Vagina (tissue), 2 donors: ENCODE measurements at regions not wholly inside any gene's neighbourhood (a gene's known extent, or its start where the extent isn't known, plus 50 kb on each side); places are given as distances from the start of the nearest gene placed in this dataset.

Experiments used
- POLR2A ChIP-seq, 2 donors: fragments of 450-650 bp; IDR thresholded peaks; one replicate each; pipeline ENCODE4 v1.6.1; 2017; ENCODE audit warnings: antibody characterized with exemption in 2 of 2, mild to moderate bottlenecking in 2 of 2, moderate library complexity in 2 of 2
- TF ChIP-seq, protein P1 (sequence below), 3 experiments: fragments of 450-650 bp in 2 of 3; fragments of 200-600 bp in 1 of 3; sonication (generic) in 1 of 3; IDR thresholded peaks; one replicate each; pipeline ENCODE4 v1.5.1; 2017 to 2019; ENCODE audit warnings: antibody characterized with exemption in 3 of 3, mild to moderate bottlenecking in 2 of 3, moderate library complexity in 2 of 3

DNA sequence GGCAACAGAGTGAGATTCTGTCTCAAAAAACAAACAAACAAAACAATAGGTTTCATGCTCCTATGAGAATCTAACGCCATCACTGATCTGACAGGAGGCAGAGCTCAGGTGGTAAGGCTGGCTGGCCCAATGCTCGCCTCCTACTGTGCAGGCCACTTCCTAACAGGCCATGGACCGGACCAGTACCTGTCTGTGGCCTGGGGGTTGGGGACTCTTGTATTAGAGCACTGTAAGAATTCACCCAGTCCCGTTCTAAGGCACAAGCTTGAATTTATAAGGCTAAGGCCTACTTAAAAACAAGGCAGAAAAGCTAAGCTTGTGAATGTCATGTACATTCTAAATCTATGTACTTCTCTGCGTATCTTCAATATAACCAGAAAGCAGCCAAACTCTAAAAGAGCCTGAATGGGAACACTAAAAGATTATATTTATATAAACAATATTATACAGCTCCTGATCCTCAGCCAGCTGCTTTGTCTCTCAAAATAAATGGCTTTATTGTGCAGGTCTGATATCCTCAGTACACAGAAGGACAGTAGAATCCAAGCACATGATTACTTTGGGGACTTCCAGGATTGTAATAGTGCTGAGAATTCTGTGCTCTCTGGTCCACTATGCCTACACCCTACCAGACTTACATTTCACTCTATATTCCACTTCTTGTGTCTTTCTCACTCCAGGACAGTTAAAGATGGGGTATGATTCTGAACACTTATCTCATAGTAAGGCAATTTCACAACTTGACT lies 64.5 kb upstream of the DST start:
- TF ChIP-seq, protein P1, sequence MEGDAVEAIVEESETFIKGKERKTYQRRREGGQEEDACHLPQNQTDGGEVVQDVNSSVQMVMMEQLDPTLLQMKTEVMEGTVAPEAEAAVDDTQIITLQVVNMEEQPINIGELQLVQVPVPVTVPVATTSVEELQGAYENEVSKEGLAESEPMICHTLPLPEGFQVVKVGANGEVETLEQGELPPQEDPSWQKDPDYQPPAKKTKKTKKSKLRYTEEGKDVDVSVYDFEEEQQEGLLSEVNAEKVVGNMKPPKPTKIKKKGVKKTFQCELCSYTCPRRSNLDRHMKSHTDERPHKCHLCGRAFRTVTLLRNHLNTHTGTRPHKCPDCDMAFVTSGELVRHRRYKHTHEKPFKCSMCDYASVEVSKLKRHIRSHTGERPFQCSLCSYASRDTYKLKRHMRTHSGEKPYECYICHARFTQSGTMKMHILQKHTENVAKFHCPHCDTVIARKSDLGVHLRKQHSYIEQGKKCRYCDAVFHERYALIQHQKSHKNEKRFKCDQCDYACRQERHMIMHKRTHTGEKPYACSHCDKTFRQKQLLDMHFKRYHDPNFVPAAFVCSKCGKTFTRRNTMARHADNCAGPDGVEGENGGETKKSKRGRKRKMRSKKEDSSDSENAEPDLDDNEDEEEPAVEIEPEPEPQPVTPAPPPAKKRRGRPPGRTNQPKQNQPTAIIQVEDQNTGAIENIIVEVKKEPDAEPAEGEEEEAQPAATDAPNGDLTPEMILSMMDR (IDR thresholded peaks at IDR 0.05) = no peak
- no peak for TF ChIP-seq POLR2A (IDR thresholded peaks at IDR 0.05)
